Activated CD8-positive, alpha-beta memory T cell treated with anti-CD3 and anti-CD28 coated beads, Interleukin-2, amount 10 ng/mL, durations not matched to agents 7 days and 5 days (primary cell): ENCODE measurements at regions not wholly inside any gene's neighbourhood (a gene's known extent, or its start where the extent isn't known, plus 50 kb on each side); places are given as distances from the start of the nearest gene placed in this dataset.
"Not testable (repeated sequence)": the region's sequence is repeated elsewhere in the genome, so short reads cannot be mapped to it uniquely, and the experiment has no call there.

ENCODE experiments used
- ATAC-seq: fragments of 150-1000 bp; cut with Tn5 transposase; one replicate; pipeline ENCODE4 v1.10.0; 2021; ENCODE audit warnings: moderate library complexity
- CTCF ChIA-PET: fragments of 350-600 bp; sonication (Branson Sonifier 250); formaldehyde crosslinking; loops from one replicate; lab custom pipeline; 2021; ENCODE audit warnings: antibody characterized with exemption; lab: Charles Lee
- DNase-seq: peaks from one replicate; pipeline ENCODE4 v3.0.0-alpha.2; 2020
- H3K27ac Mint-ChIP-seq: one replicate; pipeline ENCODE4 v1.8.0; 2021; ENCODE audit warnings: mild to moderate bottlenecking, mixed read lengths
- H3K27me3 Mint-ChIP-seq: one replicate; pipeline ENCODE4 v1.8.0; 2021; ENCODE audit warnings: mixed read lengths
- H3K36me3 Mint-ChIP-seq: one replicate; pipeline ENCODE4 v1.8.0; 2021; ENCODE audit warnings: mild to moderate bottlenecking, mixed read lengths
- H3K4me1 Mint-ChIP-seq: one replicate; pipeline ENCODE4 v1.8.0; 2021; ENCODE audit warnings: mixed read lengths
- H3K4me3 Mint-ChIP-seq: one replicate; pipeline ENCODE4 v1.8.0; 2021; ENCODE audit warnings: mild to moderate bottlenecking, moderate library complexity, mixed read lengths
- H3K9me3 Mint-ChIP-seq: one replicate; pipeline ENCODE4 v1.8.0; 2022; ENCODE audit warnings: low read depth, mixed read lengths

DNA sequence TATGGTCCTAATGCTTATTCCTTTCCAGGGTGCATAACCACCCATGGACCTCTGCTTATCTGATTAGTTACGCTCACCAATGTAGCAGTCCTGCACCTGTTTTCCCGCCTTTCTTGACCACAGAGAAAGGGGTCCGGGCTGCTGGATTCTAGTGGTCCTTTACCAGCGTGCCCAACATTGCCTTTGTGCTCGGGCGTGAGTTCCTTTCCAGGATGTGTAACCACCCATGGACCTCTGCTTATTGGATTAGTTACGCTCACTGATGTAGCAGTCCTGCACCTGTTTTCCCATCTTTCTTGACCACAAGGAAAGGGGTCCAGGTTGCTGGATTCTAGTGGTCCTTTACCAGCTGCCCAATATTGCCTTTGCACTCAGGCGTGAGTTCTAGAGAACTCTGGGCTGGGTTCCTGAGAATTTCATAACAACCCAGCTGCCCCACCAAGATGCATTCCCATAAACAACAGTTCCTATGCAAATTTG, 267.6 kb upstream of the PODXL start:
- H3K4me1 Mint-ChIP-seq, H3K36me3 Mint-ChIP-seq, CTCF ChIA-PET, H3K9me3 Mint-ChIP-seq, H3K27ac Mint-ChIP-seq, H3K4me3 Mint-ChIP-seq, DNase-seq, H3K27me3 Mint-ChIP-seq, ATAC-seq: not testable (repeated sequence)

DNA sequence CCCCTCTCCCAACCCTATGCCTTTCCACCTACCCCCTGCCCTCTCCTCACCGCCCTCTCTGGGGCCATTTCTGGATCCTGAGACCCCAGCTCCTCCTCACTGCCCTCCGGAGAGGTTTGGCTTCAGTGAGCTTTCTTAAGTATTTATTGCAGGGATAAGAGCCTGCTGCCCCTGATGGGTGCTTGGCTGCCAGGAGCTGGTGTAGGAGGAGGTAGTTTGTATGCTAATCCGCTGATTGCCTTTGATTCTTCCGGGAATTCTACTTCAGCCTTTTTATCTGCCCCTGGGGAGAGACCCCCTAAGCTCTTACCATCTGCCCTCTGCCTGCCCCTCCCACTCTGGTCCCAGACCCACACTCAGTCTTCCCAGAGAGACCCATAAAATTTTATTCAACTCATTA, 263.5 kb upstream of the PODXL start:
- Mint-ChIP-seq H3K36me3 (no peaks in the 10 kb centered on the region), H3K9me3 (no peaks in the 10 kb centered on the region), H3K27me3 (peaks cover 9% of the 10 kb centered on the region), H3K4me3 (no peak overlapping the region), H3K4me1 (no peaks in the 10 kb centered on the region), H3K27ac (no peak overlapping the region)
- no peak for DNase-seq
- CTCF ChIA-PET = no interaction called here
- no peak for ATAC-seq

DNA sequence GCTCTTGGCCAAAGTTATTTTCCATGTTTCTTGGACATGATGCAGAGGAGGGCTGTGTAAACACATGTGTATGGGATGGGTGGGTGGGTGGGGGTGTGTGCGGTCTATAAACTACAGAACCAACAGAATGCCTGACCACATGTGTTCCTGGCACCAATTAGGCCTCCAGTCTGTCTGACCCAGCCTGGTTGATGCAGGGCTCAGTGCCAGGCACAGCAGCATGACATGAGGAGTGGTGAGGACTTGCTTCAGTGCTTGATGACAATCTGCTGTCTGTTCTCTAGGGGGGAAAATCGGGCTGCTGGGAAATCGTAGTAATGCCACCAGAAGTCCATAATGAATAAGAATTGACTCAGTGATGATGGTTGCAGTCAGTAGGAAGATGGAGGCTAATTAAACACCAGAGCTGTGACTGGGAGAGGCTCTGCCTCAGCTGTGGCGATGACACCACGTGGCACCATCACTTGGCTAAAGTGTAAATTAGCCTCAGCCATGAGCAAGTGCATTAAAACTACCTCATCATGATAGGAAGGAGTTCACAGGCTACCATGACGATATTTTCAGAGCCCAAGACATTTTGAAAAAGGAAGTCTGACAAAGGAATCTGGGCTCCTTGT, 260.1 kb upstream of the PODXL start:
- no peak overlapping the region for H3K27ac Mint-ChIP-seq
- H3K27me3 Mint-ChIP-seq = peaks cover 9% of the 10 kb centered on the region
- H3K4me1 Mint-ChIP-seq = no peaks in the 10 kb centered on the region
- ATAC-seq = no peak
- no peak overlapping the region for H3K4me3 Mint-ChIP-seq
- no peak for DNase-seq
- H3K9me3 Mint-ChIP-seq = no peaks in the 10 kb centered on the region
- H3K36me3 Mint-ChIP-seq = no peaks in the 10 kb centered on the region
- CTCF ChIA-PET = no interaction called here

DNA sequence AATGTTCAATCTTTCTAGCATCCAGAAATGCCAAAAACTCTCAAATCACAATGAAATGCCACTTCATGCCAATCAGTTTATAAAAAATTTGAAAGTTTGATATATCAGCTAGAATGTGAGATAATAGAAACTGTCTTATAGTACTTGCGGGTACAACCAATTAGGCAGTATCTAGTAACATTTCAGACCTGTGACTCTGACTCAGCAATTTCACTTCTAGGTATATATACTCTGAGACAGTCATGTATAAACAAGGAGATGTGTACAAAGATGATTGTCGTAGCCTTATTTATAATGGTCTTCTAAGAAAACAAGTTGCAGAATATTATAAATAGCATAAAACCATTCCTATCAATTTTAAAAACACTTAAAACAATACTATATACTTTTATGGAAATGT, 252.3 kb upstream of the PODXL start:
- no peak overlapping the region for H3K27ac Mint-ChIP-seq
- H3K4me1 Mint-ChIP-seq = no peaks in the 10 kb centered on the region
- ATAC-seq = no peak
- H3K36me3 Mint-ChIP-seq = no peaks in the 10 kb centered on the region
- DNase-seq = no peak
- H3K27me3 Mint-ChIP-seq = peaks cover 13% of the 10 kb centered on the region
- no peak overlapping the region for H3K4me3 Mint-ChIP-seq
- H3K9me3 Mint-ChIP-seq = no peaks in the 10 kb centered on the region
- CTCF ChIA-PET = no interaction called here

DNA sequence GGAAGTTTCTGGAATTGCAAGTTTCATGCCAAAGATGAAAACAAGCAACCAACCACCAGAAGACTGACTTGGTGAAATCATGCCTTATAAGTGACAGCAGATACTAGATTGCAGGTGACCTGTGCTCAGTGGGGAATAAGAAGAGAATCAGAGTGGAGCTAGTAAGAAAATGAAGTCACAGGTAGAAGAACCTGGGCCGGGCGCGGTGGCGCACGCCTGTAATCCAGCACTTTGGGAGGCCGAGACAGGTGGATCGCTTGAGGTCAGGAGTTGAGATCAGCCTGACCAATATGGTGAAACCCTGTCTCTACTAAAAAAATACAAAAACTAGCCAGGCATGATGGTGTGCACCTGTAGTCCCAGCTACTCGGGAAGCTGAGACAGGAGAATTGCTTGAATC, 251.7 kb upstream of the PODXL start:
- H3K36me3 Mint-ChIP-seq, H3K27ac Mint-ChIP-seq, H3K9me3 Mint-ChIP-seq, DNase-seq, ATAC-seq, H3K4me1 Mint-ChIP-seq, H3K4me3 Mint-ChIP-seq: not testable (repeated sequence)
- peaks cover 13% of the 10 kb centered on the region for H3K27me3 Mint-ChIP-seq
- CTCF ChIA-PET = interaction anchor here (1.5 kb wide), 1 partner anchor 117 kb away, joined by 3 read pairs; no protein-coding TSS in a partner anchor

DNA sequence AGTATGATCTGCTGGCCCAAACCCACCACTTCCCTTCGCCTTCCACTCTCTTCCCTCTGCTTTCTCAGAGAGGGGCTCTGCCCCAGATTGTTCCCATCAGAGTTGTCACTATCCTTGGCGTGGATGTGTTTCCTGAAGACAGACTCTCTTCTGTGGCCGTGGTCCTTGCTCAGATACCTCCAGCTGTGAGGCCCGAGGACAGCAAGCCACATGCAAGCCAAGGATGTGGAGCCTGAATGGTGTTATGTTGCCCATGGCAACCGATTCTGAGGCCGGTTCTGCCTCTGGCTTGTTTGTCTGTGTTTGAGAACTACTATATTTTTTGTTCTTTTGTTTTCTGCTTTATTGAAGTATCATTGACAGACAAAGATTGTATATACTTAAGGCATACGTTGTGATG, 247.4 kb upstream of the PODXL start:
- Mint-ChIP-seq H3K27ac (no peak overlapping the region), H3K36me3 (no peaks in the 10 kb centered on the region), H3K9me3 (no peaks in the 10 kb centered on the region), H3K4me1 (no peaks in the 10 kb centered on the region), H3K27me3 (peaks cover 11% of the 10 kb centered on the region), H3K4me3 (no peak overlapping the region)
- ATAC-seq (no peak), DNase-seq (no peak)
- CTCF ChIA-PET = no interaction called here

DNA sequence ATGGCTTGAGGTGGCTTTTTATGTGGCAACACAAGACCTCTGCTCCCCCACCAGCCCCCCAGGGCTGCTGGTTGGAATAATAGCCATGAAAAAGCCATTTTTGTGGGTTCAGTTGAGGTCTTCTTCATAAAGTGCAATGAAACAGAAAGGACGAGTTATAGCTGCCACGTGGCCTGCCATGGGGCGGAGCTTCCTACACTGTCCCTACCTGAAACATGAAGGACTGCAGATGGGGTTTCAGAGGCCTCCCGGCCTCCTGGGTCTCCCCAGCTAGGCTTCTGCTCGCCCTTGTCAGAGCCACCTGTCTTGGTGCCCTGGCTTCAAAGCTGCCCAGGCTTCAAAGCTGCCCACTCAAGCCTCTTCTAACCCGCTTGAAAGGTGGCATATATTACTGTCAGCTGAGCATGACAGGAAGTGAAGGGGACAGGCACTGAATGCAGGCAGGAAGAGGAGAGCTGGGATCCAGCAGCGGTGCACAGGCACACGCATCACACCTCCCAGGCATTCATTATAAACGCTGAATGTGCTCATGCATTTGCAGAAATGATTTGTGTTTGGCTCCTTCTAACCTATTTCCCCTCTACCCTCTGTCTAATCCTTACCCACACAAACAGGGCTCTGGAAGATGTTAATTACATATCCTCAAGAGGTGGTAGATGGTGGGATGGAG, 245.9 kb upstream of the PODXL start:
- Mint-ChIP-seq H3K9me3 (no peaks in the 10 kb centered on the region), H3K27ac (no peak overlapping the region), H3K36me3 (no peaks in the 10 kb centered on the region), H3K27me3 (peaks cover 7% of the 10 kb centered on the region), H3K4me3 (no peak overlapping the region), H3K4me1 (no peaks in the 10 kb centered on the region)
- CTCF ChIA-PET = no interaction called here
- DNase-seq (no peak), ATAC-seq (no peak)

DNA sequence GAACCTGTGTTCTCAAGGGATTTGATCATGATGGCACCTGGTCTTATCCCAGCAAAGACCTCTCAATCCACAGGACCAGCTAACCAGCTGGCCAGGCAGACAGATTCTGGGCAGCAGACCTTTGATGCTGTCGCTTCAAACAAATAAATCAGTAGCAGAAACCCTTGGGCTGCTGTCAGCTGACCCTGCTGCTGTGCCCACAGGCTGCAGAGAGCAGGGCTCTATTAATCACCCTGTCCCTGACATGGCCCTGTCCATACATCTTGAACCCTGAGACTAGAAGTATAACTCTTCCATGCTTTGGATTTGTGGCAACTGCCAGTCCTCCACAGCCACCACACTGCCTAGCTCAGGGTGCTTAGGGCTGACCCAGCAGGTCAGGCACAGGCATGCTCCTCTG, 244.1 kb upstream of the PODXL start:
- Mint-ChIP-seq H3K27ac (no peak overlapping the region), H3K27me3 (peaks cover 3% of the 10 kb centered on the region), H3K4me1 (no peaks in the 10 kb centered on the region), H3K9me3 (no peaks in the 10 kb centered on the region), H3K36me3 (no peaks in the 10 kb centered on the region), H3K4me3 (no peak overlapping the region)
- DNase-seq (no peak), ATAC-seq (no peak)
- CTCF ChIA-PET = no interaction called here

DNA sequence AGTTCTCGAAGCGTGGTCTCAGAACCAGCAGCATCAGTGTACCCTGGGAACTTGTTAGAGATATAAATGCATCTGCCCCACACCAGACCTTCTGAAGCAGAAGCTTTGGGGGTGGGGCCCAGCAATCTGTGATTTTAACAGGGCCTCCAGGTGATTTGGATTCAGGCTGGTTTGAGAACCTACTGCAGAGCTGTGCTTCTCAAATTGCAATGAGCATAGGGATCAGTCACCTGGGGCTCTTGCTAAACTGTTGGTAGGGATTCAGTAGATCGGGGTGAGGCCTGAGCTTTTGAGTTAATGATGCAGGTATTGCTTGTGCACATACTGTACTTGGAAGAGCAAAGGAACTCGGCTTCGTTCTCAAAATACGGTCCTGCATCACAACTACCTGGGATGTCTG, 243.6 kb upstream of the PODXL start:
- Mint-ChIP-seq H3K36me3 (no peaks in the 10 kb centered on the region), H3K9me3 (no peaks in the 10 kb centered on the region), H3K27ac (no peak overlapping the region), H3K27me3 (no peaks in the 10 kb centered on the region), H3K4me1 (no peaks in the 10 kb centered on the region), H3K4me3 (no peak overlapping the region)
- CTCF ChIA-PET = no interaction called here
- DNase-seq (no peak), ATAC-seq (no peak)

DNA sequence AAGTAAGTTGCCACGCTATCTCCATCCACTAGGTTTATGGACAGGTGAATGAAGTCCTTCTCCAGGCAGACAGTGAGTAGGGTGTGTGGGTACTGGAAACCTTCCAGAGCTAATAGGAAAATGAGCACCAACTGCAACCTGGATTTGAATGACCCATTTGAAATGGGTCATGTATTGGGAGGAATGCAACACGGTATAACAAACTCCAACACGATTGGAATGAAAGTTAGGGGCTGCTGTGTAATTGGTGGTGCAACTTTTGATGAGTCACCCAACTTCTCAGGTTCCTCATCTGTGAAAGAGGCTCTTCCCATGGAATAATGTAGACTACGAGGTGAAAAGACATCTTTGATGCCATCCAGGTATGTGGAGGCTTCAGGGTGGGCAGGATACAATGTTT, 241.4 kb upstream of the PODXL start:
- no peaks in the 10 kb centered on the region for H3K36me3 Mint-ChIP-seq
- H3K9me3 Mint-ChIP-seq = no peaks in the 10 kb centered on the region
- DNase-seq = no peak
- H3K4me1 Mint-ChIP-seq = no peaks in the 10 kb centered on the region
- CTCF ChIA-PET = no interaction called here
- ATAC-seq = no peak
- no peaks in the 10 kb centered on the region for H3K27me3 Mint-ChIP-seq
- H3K4me3 Mint-ChIP-seq = no peak overlapping the region
- no peak overlapping the region for H3K27ac Mint-ChIP-seq

DNA sequence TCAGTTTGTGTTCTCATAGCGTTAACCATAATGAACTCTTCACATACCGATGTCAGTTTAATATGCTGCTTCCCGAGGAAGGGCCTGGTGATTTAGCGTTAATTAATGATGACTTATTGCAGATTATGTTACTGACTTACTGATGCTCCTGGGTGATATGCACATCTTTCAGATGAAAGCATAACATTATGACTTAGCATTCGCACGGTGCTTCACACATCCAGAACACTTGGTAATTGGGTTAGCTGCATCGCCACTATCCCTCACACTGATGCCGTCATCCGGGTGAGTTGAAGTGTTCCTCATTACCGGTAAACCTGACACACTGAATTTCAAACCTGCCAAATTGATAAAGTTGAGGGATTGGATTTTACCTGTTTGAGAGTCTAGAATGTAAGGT, 239.0 kb upstream of the PODXL start:
- Mint-ChIP-seq H3K36me3 (no peaks in the 10 kb centered on the region), H3K27me3 (no peaks in the 10 kb centered on the region), H3K4me3 (no peak overlapping the region), H3K27ac (no peak overlapping the region), H3K4me1 (no peaks in the 10 kb centered on the region), H3K9me3 (no peaks in the 10 kb centered on the region)
- DNase-seq (no peak), ATAC-seq (no peak)
- CTCF ChIA-PET = no interaction called here

DNA sequence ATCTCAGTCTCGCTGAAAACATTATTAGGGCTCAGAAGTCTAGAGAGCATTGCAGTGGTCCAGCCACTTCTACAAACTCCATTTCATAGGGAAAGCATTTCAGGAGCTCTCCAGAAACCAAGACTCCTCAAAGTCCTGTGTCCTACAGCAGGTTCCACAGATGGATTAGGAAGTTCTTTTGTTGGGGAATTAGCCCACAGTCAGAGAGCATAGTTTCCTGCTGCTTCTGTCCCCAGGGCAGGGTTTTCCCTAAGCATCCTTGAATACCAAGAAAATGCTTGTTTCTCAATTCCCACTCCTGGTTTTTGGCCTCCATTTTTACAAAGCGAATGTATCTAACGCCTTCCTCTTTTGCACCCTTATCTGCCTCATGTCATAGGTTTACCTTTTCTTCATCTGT, 235.9 kb upstream of the PODXL start:
- Mint-ChIP-seq H3K9me3 (no peaks in the 10 kb centered on the region), H3K27me3 (no peaks in the 10 kb centered on the region), H3K4me3 (no peak overlapping the region), H3K36me3 (no peaks in the 10 kb centered on the region), H3K27ac (no peak overlapping the region), H3K4me1 (no peaks in the 10 kb centered on the region)
- no peak for DNase-seq
- ATAC-seq = no peak
- CTCF ChIA-PET = no interaction called here

DNA sequence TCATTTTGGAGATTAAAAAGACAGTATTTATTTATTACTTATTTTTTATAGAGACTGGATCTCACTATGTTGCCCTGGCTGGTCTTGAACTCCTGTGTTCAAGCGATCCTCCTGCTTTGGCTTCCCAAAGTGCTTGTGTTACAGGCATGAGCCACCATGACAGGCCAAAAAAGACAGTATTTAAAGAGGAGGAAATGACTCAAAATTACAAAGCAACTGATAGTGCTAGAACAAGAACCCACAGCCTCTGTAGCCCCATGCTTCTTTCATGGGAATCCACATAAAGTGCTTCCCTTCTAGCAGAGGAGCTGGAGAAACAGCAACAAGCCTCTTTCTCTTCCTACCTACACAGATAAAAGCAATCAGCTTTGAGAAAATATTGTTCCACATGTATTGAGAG, 230.7 kb upstream of the PODXL start:
- no peak overlapping the region for H3K27ac Mint-ChIP-seq
- no peak overlapping the region for H3K4me3 Mint-ChIP-seq
- H3K9me3 Mint-ChIP-seq = no peaks in the 10 kb centered on the region
- H3K36me3 Mint-ChIP-seq = no peaks in the 10 kb centered on the region
- H3K4me1 Mint-ChIP-seq = no peaks in the 10 kb centered on the region
- no peak for DNase-seq
- peaks cover 5% of the 10 kb centered on the region for H3K27me3 Mint-ChIP-seq
- CTCF ChIA-PET = no interaction called here
- no peak for ATAC-seq

DNA sequence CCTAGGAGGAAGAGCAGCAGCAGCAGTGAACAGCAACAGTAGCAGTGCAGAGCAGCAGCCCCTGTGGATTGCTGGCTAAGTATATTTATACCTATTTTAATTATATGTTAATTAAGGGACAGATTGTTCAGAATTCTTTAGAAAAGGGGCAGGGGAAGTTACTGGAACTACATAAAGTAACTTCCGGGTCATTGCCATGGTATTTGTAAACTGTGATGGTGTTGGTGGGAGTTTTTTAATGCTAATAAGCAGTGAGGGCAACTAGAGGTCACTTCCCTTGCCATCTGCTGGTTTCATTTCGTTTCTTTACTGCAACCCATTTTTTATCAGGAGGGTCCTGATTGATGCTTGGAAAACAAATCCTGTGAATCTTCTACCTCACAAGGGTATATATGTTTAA, 229.8 kb upstream of the PODXL start:
- Mint-ChIP-seq H3K4me1 (no peaks in the 10 kb centered on the region), H3K36me3 (no peaks in the 10 kb centered on the region), H3K27me3 (peaks cover 5% of the 10 kb centered on the region), H3K9me3 (no peaks in the 10 kb centered on the region), H3K27ac (no peak overlapping the region), H3K4me3 (no peak overlapping the region)
- CTCF ChIA-PET = no interaction called here
- ATAC-seq (no peak), DNase-seq (no peak)
